CD4-positive, alpha-beta T cell treated with Interleukin-4 for 1 hour (primary cell): ENCODE measurements at regions not wholly inside any gene's neighbourhood (a gene's known extent, or its start where the extent isn't known, plus 50 kb on each side); places are given as distances from the start of the nearest gene placed in this dataset.
A peak's percentile ranks its signal among the peaks of the same experiment; 100 is the strongest.

Experiments
- DNase-seq, 2 donors: peaks; one replicate each; pipeline ENCODE4 v3.0.0-alpha.2; 2020 to 2022

GRCh38 chr5:165622864-165623536, 2117.6 kb downstream of the MAT2B start:
- no peak for DNase-seq

DNA sequence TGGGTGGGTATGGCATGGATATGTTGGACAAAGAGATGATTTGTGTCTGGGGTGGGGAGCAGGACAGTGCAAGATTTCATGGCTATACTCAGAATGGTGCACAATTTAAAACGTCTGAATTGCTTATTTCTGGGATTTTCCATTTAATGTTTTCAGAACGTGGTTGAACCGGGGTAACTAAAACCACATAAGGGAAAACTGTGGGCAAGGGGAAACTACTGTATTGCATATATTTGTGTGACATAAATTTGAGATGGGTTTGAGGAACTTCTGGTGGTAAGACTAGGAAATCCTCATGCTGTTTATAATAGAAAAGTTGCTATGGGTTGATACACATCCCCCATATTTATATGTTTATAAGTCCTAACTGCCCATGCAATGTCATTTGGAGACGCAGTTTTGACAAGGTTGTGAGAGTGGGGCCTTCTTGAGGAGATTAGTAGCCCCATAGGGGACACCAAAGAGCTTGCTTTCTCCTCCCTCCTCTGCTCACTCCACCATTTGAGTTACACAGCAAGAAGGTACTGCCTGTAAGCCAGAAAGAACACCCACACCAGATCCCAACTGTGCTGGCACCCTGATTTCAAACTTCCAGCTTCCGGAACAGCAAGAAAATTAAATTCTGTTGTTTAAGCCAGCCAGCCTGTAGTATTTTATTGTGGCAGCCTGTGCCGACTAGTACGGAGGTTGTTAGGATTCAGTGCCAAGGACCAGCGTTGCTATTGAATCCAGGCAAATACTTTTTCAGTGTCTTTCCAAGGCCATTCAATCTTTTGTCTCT, 2118.9 kb downstream of the MAT2B start:
- DNase-seq = no peak

- no peak for DNase-seq
Observed at GRCh38 chr5:165626161-165626560, 2120.7 kb downstream of the MAT2B start.

- DNase-seq = no peak
Observed at GRCh38 chr5:165627548-165628170, 2122.2 kb downstream of the MAT2B start.

DNA sequence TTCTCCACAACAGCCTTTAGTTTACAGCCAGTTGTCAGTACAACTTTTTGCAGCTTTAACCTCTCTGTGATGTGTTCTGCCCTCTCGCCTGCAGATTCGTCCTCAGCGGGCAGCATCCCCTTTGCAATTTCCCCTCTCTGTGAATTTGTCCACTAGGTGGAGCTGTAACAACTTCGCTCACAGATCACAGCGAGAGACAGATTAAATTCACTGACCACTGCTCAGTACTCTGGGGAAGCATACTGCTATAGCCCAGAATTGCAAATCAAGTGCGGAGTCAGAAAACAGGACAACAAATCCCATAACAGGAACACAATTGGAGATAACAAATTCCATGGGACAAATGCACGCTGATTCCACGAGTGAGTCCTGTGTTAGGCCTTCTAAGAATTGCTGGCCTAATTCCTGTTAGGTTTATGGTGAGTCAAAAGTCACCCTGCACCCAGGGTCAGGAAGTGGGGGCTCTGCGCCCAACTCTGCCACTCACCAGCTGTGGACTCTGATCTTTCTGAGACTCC, 2124.9 kb downstream of the MAT2B start:
- DNase-seq = peak in 1 of 2 donors; percentile 4

GRCh38 chr5:165631235-165631634, 2125.8 kb downstream of the MAT2B start:
- no peak for DNase-seq

DNA sequence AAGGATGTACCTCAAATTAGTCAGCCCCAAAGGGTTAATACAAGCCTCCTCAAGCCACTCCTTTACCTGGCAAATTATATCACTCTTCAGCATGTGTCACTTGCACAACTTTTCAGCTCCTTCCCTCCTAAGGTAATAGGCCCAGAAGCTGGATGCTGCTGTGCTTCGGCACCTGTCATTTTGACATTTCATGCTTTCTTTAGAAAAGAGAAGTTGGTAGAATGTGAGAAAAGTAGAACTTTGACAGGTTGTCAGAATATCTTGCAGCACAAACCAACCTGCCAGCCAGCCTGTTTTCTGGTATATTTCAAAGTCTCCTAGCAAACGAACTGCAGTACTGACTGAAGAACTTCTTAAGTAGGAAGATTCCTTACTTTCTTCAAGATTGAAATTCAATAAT, 2136.9 kb downstream of the MAT2B start:
- DNase-seq = no peak

- no peak for DNase-seq
Observed at GRCh38 chr5:165665735-165666400, 2160.4 kb downstream of the MAT2B start.

GRCh38 chr5:165673499-165673898, 2168.1 kb downstream of the MAT2B start:
- no peak for DNase-seq

GRCh38 chr5:165695796-165696195, 2190.4 kb downstream of the MAT2B start:
- DNase-seq = no peak

GRCh38 chr5:165705960-165706359, 2200.5 kb downstream of the MAT2B start:
- no peak for DNase-seq

DNA sequence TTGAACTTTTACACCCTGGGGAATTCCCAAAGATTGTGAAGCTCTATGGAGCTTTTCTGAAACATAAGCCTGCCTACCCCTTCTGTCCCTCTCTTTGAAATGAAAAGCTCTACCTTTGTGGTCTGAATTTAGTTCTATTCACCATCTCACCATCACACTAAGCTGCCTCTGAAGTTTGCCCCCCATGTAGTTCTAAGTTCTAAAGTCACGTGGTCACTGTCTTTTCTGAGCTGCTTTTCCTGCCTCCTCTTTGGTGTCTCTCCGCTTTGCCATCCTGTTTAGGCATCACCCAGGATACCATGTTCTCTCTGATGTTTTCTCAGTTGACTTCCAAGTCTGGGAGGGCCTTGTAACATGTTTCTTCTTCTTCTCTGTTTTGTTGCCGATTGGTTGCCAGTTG, 2206.6 kb downstream of the MAT2B start:
- DNase-seq = no peak

DNA sequence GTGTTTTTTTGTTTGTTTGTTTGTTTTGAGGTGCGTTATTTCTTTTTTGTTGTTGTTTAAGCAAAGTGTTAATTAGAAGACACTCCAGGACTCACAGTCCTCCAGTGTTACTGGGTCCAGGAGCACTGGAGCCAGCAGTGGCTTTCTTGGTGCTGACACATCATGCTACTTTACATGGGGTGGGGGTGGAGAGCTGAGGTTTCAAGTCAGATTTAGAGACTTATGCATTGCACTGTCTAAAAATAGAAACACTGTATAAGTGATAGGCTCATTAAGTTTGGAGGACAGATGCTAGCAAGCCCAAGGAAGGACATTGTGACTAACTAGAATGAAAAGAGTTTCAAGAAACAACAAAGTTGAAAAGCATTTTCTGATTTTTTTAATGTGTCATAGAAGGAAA, 2209.2 kb downstream of the MAT2B start:
- DNase-seq = no peak

DNA sequence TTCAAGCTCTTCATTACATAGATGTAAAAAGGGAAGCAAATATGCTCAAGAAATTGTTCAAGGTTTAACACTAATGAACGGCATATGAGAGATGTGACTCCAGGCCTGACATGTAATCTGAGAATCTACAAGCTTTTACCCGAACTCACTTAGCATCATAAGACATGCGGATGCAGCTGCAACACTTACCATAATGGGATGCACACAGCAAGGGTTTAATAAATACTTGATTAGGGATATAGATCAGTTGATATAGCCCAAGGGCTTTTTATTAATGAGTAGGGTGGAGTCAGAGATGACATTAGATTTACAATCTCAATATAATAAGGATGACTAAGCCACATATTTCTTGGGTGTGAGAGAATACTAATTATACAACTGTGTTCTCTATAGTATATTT, 2215.5 kb downstream of the MAT2B start:
- DNase-seq = no peak

- DNase-seq = no peak
Observed at GRCh38 chr5:165722401-165722800, 2217.0 kb downstream of the MAT2B start.

DNA sequence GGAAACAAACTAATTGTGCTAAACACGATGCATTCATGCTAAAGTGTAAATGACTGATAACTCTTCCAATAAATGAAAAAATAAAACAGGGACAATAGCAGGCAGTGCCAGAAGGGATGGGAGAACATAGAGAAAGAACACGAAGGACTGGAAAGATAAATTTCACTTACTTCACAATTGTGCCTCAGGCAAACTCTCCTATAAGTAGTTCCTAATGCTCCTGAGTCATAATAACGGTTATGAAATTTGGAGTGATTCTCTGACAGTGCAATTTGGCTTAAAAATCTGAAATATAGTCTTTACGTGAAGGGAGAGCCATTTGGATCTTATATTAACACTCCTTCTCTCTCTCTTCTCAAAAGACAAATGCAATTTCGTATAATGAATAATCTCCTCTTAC, 2218.5 kb downstream of the MAT2B start:
- DNase-seq = no peak

- no peak for DNase-seq
Observed at GRCh38 chr5:165728425-165728824, 2223.0 kb downstream of the MAT2B start.

- DNase-seq = no peak
Observed at GRCh38 chr5:165735388-165735787, 2230.0 kb downstream of the MAT2B start.

DNA sequence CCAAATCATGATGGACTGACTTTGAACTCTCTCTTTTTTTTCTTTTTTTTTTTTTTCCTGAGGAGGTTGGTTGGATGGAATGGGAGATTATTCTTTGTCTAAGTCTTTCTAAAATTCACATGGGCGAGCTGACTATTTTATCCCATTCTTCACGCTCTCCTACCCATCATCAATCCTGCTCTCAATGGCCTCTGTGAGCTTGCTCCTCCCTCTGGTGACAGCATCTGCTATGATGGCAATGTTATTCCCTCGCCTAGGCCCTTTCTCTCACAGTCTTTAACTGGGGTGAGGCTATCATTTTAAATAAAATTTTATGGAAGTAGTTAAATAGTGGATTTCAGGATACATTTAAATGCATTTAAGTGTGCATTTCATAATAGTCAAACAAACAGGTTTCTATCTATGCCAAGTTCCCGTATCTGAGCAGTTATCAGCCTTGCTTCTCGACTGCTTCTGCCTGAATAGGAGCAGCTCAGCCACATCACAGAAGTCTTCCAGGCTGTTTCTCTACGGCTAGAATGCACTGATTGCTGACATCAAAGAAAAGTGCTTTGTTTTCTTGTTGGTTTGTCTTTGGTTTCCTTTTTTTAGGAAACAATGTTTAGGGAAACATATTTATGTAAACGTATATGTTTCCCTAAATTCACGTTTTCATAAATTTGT, 2233.8 kb downstream of the MAT2B start:
- no peak for DNase-seq

GRCh38 chr5:165757791-165758190, 2252.4 kb downstream of the MAT2B start:
- no peak for DNase-seq

- DNase-seq = no peak
Observed at GRCh38 chr5:165775111-165775510, 2269.7 kb downstream of the MAT2B start.

- no peak for DNase-seq
Observed at GRCh38 chr5:165779505-165779904, 2274.1 kb downstream of the MAT2B start.

- DNase-seq = no peak
Observed at GRCh38 chr5:165780901-165781300, 2275.5 kb downstream of the MAT2B start.
